IPS-18a (cell line): ENCODE measurements at regions not wholly inside any gene's neighbourhood (a gene's known extent, or its start where the extent isn't known, plus 50 kb on each side); places are given as distances from the start of the nearest gene placed in this dataset.

ENCODE experiments used
- H3K27ac ChIP-seq: one replicate; pipeline ENCODE4 v1.5.1; 2013; ENCODE audit warnings: low read length
- H3K27me3 ChIP-seq: one replicate; pipeline ENCODE4 v1.6.1; 2013; ENCODE audit warnings: mild to moderate bottlenecking, low read length; ENCODE audit not compliant: control insufficient read depth, insufficient read depth
- H3K36me3 ChIP-seq: one replicate; pipeline ENCODE4 v1.6.1; 2013; ENCODE audit warnings: low read depth, low read length; ENCODE audit not compliant: control insufficient read depth
- H3K4me1 ChIP-seq: one replicate; pipeline ENCODE4 v1.6.1; 2013; ENCODE audit warnings: low read depth, low read length; ENCODE audit not compliant: control insufficient read depth
- H3K4me3 ChIP-seq: one replicate; pipeline ENCODE4 v1.5.1; 2013; ENCODE audit warnings: low read length
- H3K9ac ChIP-seq: one replicate; pipeline ENCODE4 v1.6.1; 2013; ENCODE audit warnings: mild to moderate bottlenecking, low read length, moderate library complexity
- H3K9me3 ChIP-seq: one replicate; pipeline ENCODE4 v1.6.1; 2013; ENCODE audit warnings: low read depth, low read length; ENCODE audit not compliant: control insufficient read depth

DNA sequence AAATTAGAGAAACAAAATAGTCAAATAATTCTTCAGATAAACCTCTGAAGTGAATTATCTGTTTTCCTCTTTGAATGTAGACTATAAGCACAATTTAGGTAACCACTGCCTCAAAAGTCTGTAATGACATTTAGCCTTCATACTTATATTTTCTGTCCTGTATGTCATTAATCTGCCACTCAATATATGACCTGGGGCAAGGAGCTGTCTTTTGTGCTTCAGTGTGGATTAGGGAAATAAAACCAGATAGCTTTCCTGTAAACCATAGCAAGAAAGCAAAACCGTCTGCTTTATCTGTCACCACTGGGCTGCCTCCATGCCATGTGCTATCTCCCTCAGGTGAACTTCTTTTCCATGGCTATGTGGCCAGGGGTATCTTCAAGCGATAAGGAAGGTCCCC lies 606.6 kb upstream of the C9orf72 start:
- H3K27ac ChIP-seq: no peak overlapping the region
- H3K36me3 ChIP-seq: no peaks in the 10 kb centered on the region
- no peak overlapping the region for H3K4me3 ChIP-seq
- H3K27me3 ChIP-seq: no peaks in the 10 kb centered on the region
- H3K9me3 ChIP-seq: no peaks in the 10 kb centered on the region
- no peaks in the 10 kb centered on the region for H3K4me1 ChIP-seq
- no peak overlapping the region for H3K9ac ChIP-seq

DNA sequence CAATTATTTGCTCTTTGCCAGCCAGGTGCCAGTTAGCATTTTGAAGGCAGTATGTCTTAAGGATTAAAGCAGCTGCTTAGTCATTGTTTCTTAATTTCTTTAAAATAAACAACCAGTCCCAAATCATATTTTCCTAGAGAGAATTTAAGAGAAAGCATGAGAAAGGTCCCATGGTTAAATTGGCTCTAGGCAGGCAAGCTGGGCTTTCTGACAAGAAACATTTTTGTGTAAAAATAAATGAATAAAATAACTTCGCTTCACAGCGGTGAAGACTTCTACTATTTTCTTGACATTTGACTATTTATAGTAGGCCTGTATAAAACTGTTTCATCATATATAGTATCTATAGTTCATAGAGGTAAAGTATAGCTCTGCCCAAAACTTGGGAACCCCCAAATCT lies 617.7 kb upstream of the C9orf72 start:
- H3K27ac ChIP-seq: no peak overlapping the region
- no peaks in the 10 kb centered on the region for H3K27me3 ChIP-seq
- H3K4me1 ChIP-seq: no peaks in the 10 kb centered on the region
- H3K9me3 ChIP-seq: no peaks in the 10 kb centered on the region
- no peak overlapping the region for H3K9ac ChIP-seq
- H3K36me3 ChIP-seq: no peaks in the 10 kb centered on the region
- H3K4me3 ChIP-seq: no peak overlapping the region

GRCh38 chr9:28197653-28198052 lies 624.4 kb upstream of the C9orf72 start:
- H3K4me1 ChIP-seq: no peaks in the 10 kb centered on the region
- H3K9me3 ChIP-seq: no peaks in the 10 kb centered on the region

GRCh38 chr9:28203036-28203435 lies 629.8 kb upstream of the C9orf72 start:
- no peak overlapping the region for H3K27ac ChIP-seq
- no peaks in the 10 kb centered on the region for H3K9me3 ChIP-seq
- H3K36me3 ChIP-seq: no peaks in the 10 kb centered on the region
- H3K27me3 ChIP-seq: no peaks in the 10 kb centered on the region
- no peak overlapping the region for H3K4me3 ChIP-seq
- H3K4me1 ChIP-seq: no peaks in the 10 kb centered on the region
- H3K9ac ChIP-seq: no peak overlapping the region

More at GRCh38 chr9:28197653-28198052, 624.4 kb upstream of the C9orf72 start:
- Histone ChIP-seq H3K4me3 (no peak overlapping the region), H3K27me3 (no peaks in the 10 kb centered on the region), H3K36me3 (no peaks in the 10 kb centered on the region), H3K9ac (no peak overlapping the region), H3K27ac (no peak overlapping the region)

DNA sequence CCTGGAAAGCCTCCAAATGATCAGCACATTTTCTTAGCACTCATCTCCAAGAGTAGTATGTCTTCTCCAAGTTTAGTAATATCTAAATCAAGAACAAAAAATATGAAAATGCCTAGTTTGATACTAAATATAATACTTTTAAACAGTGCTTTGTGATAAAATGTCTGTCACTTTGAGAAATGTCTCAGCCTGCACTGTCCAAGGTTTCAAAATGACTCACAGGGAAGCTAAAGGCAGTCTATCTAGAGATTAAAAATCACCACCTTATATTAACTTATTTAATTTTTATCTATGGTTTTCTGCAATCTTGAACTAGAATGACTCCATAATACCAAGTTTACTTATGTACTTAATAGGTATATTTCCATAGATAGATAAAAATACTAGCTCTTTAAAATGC lies 633.0 kb upstream of the C9orf72 start:
- Histone ChIP-seq H3K4me3 (no peak overlapping the region), H3K9me3 (no peaks in the 10 kb centered on the region), H3K36me3 (no peaks in the 10 kb centered on the region), H3K4me1 (no peaks in the 10 kb centered on the region), H3K27me3 (no peaks in the 10 kb centered on the region), H3K9ac (no peak overlapping the region), H3K27ac (no peak overlapping the region)

DNA sequence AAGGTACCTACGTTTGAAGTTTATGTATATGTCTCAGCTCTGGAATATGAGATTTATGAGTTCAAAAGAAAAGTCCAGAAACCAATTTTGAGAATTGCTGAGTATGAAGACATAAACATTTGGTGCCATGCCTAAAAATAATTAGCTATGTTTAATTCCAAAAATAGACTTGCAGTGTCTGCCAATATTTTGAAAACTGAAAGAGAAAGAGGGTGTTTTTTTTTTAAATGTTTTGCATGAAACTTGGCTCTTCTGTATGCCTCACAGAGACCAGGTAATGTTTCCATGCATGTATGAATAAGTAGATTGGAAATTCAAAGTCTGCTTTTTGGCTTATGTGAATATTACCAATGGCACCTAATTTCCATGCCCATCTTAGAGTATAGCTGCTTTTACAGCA lies 634.4 kb upstream of the C9orf72 start:
- Histone ChIP-seq H3K9ac (no peak overlapping the region), H3K27ac (no peak overlapping the region)

DNA sequence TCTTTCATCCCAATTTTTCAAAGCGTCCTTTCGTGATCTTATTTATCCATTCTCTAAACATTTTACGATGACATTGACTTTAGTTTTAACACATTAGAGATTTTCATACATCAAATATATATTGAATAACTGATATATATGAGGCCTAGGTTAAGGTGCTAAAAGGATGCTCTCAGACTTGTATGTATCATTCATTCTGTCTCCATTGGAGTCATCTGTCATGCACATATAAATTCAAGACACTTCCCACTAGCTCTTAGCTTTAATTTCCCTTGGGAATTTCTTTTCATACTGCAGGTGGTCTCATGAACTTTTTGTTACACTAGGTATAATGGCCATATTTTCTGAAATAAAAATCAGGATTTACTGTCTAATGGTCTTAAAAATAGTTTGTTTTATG lies 635.8 kb upstream of the C9orf72 start:
- Histone ChIP-seq H3K36me3 (no peaks in the 10 kb centered on the region), H3K27me3 (no peaks in the 10 kb centered on the region), H3K27ac (no peak overlapping the region), H3K9ac (no peak overlapping the region), H3K4me3 (no peak overlapping the region), H3K4me1 (no peaks in the 10 kb centered on the region), H3K9me3 (no peaks in the 10 kb centered on the region)

More for the DNA sequence above, 634.4 kb upstream of the C9orf72 start:
- H3K9me3 ChIP-seq: no peaks in the 10 kb centered on the region
- H3K36me3 ChIP-seq: no peaks in the 10 kb centered on the region
- H3K4me1 ChIP-seq: no peaks in the 10 kb centered on the region
- no peaks in the 10 kb centered on the region for H3K27me3 ChIP-seq
- no peak overlapping the region for H3K4me3 ChIP-seq

DNA sequence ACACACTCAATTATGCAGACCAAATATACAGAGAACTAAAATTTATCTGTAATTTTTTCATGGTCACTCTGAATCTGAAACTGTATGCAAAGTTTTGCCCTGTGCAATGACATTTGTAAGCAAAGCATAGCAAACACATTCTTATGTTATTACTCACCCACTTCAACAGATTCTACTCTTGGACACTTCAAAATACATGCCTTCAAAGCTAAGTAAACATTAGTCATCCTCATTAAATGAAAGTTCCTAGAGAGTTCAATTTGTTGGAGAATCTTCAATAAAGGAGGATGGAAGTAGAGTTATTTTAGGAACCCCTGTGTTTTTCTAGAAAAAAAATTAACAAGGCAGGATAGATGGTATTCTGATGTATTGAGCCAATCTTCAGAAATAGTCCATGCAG lies 639.7 kb upstream of the C9orf72 start:
- Histone ChIP-seq H3K27ac (no peak overlapping the region), H3K4me3 (no peak overlapping the region), H3K4me1 (no peaks in the 10 kb centered on the region), H3K9me3 (no peaks in the 10 kb centered on the region), H3K36me3 (no peaks in the 10 kb centered on the region), H3K27me3 (no peaks in the 10 kb centered on the region), H3K9ac (no peak overlapping the region)

DNA sequence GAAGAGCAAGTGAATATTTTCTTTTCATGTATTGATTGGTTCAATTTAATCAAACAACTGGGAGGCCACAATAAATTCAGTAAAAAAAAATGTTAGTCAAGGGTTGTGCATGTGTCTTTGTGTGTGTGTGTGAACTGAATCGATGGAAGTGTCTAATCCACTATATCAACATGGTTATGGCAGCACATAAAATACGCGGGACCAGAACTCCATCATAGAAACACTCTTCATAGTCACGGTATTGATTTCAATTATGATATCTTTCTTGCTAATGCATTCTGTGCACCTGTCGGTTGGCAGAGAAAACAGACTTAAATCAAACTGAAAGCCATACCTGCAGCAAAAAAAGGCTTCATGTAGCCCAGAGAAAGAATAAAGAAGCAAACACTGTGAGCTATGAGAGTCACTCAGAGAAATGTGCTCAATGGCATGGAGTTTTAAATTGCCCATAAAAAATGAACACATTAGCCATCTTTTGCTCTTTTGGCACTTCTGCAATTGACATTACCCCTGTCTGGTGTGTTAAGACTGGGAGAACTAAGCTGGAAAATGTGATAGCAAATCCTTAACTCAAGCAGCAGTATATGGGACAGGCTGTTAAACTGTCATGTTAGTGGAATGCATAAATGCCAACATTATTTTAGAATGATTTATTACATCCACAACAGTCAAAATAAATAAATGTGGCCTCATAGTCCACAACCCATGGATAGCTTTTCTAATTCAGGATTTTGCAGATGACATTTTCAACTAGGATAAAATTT lies 642.4 kb upstream of the C9orf72 start:
- no peaks in the 10 kb centered on the region for H3K9me3 ChIP-seq
- H3K27me3 ChIP-seq: no peaks in the 10 kb centered on the region
- no peak overlapping the region for H3K9ac ChIP-seq
- no peaks in the 10 kb centered on the region for H3K4me1 ChIP-seq
- H3K4me3 ChIP-seq: no peak overlapping the region
- no peaks in the 10 kb centered on the region for H3K36me3 ChIP-seq
- H3K27ac ChIP-seq: no peak overlapping the region

DNA sequence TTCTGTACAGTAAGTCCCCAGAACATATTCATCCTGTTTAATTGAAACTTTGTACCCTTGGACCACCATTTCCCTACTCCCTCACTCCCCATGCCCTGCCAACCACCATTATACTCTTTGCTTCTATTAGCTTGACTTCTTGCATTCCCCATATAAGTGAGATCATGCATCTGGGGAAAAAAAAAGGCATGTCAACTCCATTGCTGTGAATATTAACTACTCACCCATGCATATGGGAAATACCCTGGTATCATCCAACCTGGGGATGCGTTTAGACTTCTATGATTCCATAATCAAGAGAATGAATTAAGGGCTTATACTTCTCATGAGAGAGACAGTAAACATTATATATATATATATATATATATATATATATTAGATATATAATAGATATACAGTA lies 659.4 kb upstream of the C9orf72 start:
- no peak overlapping the region for H3K9ac ChIP-seq
- H3K9me3 ChIP-seq: no peaks in the 10 kb centered on the region
- H3K36me3 ChIP-seq: no peaks in the 10 kb centered on the region
- no peaks in the 10 kb centered on the region for H3K4me1 ChIP-seq
- no peak overlapping the region for H3K27ac ChIP-seq
- no peaks in the 10 kb centered on the region for H3K27me3 ChIP-seq
- H3K4me3 ChIP-seq: no peak overlapping the region

- H3K4me3 ChIP-seq: no peak overlapping the region
- H3K4me1 ChIP-seq: no peaks in the 10 kb centered on the region
- H3K9me3 ChIP-seq: no peaks in the 10 kb centered on the region
- no peak overlapping the region for H3K9ac ChIP-seq
- no peak overlapping the region for H3K27ac ChIP-seq
- H3K27me3 ChIP-seq: no peaks in the 10 kb centered on the region
- no peaks in the 10 kb centered on the region for H3K36me3 ChIP-seq
Measured at GRCh38 chr9:28234133-28234893, 661.0 kb upstream of the C9orf72 start.

GRCh38 chr9:28234894-28235277 lies 661.6 kb upstream of the C9orf72 start:
- H3K9ac ChIP-seq: no peak overlapping the region

More at GRCh38 chr9:28234894-28235277, 661.6 kb upstream of the C9orf72 start:
- no peaks in the 10 kb centered on the region for H3K27me3 ChIP-seq
- H3K9me3 ChIP-seq: no peaks in the 10 kb centered on the region
- no peak overlapping the region for H3K27ac ChIP-seq
- H3K4me1 ChIP-seq: no peaks in the 10 kb centered on the region
- H3K4me3 ChIP-seq: no peak overlapping the region
- no peaks in the 10 kb centered on the region for H3K36me3 ChIP-seq
